Brain microvascular endothelial cell (primary cell): ENCODE measurements at regions not wholly inside any gene's neighbourhood (a gene's known extent, or its start where the extent isn't known, plus 50 kb on each side); places are given as distances from the start of the nearest gene placed in this dataset.

Experiments
- DNase-seq: peaks from one replicate; pipeline ENCODE4 v3.0.0-alpha.2; 2020
- H3K27ac ChIP-seq: fragments of 250-450 bp; sonication (Bioruptor Pico); 2 replicates; pipeline ENCODE4 v1.5.1; 2020; ENCODE audit warnings: mild to moderate bottlenecking, moderate library complexity
- H3K27me3 ChIP-seq: fragments of 250-450 bp; sonication (Bioruptor Pico); replicated peaks from 2 replicates; pipeline ENCODE4 v1.5.1; 2020; ENCODE audit warnings: mild to moderate bottlenecking
- H3K36me3 ChIP-seq: fragments of 250-450 bp; sonication (Bioruptor Pico); replicated peaks from 2 replicates; pipeline ENCODE4 v1.5.1; 2020; ENCODE audit warnings: mild to moderate bottlenecking
- H3K4me3 ChIP-seq: 2 replicates; pipeline ENCODE4 v1.5.1; 2011; ENCODE audit warnings: low read depth, mild to moderate bottlenecking, control low read depth, low read length, moderate library complexity
- CTCF ChIP-seq: IDR thresholded peaks from 2 replicates; pipeline ENCODE4 v1.5.1; 2011; ENCODE audit warnings: low read depth, mild to moderate bottlenecking, moderate library complexity, low read length, control low read depth, inconsistent platforms; ENCODE audit errors: missing control alignments
- in situ Hi-C: cut with HindIII; loops from 2 replicates; pipeline ENCODE4 v1.10.0; 2017; ENCODE audit warnings: low sequenced_read_pairs, low pct_ligation_motif_present

- Histone ChIP-seq H3K4me3 (no peak overlapping the region), H3K27ac (no peak overlapping the region), H3K36me3 (no peaks in the 10 kb centered on the region), H3K27me3 (no peaks in the 10 kb centered on the region)
- peak; percentile 17 for TF ChIP-seq CTCF
- no peak for DNase-seq
- in situ Hi-C loops, result no loop called here
Measured at GRCh38 chr15:95409211-95409610, 921.3 kb upstream of the NR2F2 start.

GRCh38 chr15:95409626-95410310 is 920.7 kb upstream of the NR2F2 start:
- Histone ChIP-seq H3K36me3 (no peaks in the 10 kb centered on the region), H3K27me3 (no peaks in the 10 kb centered on the region), H3K27ac (no peak overlapping the region), H3K4me3 (no peak overlapping the region)
- in situ Hi-C loops, result no loop called here
- no peak for TF ChIP-seq CTCF
- no peak for DNase-seq

DNA sequence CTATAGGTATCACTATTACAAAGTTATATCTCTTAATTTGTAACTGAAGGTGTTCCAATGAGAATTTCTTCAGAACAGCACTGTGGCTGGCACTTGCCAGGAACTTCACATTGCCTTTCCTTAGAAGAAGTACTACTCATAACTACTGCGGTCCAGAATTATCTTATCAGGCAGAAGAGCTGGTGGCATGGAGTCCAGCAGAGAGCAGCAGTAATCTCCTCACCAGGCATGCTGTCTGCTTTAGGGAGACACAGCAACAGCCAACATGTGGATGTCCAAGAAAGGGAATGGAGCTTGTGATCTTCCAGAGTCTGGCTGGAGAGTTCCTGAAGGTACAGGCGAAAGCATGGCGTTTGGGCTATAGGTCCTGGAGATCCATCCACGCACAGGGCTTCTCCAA is 919.7 kb upstream of the NR2F2 start:
- in situ Hi-C loops, result no loop called here
- no peak overlapping the region for H3K27ac ChIP-seq

DNA sequence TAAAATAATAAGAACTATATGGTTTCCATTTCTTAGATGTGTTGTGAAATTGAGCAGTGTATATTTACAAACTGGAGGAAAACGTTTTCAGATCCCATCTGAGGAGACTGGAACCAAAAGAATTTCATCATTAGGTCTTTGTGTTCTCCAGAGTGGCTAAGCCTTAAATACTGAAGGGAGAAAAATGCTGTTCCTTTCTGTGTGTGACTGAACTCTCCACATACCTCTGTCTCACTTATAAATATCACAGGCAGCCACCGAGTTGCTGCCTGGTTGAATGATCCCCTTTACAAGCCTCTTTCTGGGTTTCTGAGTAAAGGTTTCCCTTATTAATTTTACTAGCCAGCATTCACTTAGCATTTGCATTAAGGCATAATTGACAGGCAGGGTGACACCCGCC is 913.9 kb upstream of the NR2F2 start:
- in situ Hi-C loops, result no loop called here
- no peak for TF ChIP-seq CTCF
- Histone ChIP-seq H3K4me3 (no peak overlapping the region), H3K27me3 (no peaks in the 10 kb centered on the region), H3K36me3 (no peaks in the 10 kb centered on the region), H3K27ac (no peak overlapping the region)
- DNase-seq, result no peak

More for the DNA sequence above, 919.7 kb upstream of the NR2F2 start:
- no peak overlapping the region for H3K4me3 ChIP-seq
- DNase-seq, result no peak
- H3K27me3 ChIP-seq, result no peaks in the 10 kb centered on the region
- TF ChIP-seq CTCF, result peak; percentile 14
- H3K36me3 ChIP-seq, result no peaks in the 10 kb centered on the region

DNA sequence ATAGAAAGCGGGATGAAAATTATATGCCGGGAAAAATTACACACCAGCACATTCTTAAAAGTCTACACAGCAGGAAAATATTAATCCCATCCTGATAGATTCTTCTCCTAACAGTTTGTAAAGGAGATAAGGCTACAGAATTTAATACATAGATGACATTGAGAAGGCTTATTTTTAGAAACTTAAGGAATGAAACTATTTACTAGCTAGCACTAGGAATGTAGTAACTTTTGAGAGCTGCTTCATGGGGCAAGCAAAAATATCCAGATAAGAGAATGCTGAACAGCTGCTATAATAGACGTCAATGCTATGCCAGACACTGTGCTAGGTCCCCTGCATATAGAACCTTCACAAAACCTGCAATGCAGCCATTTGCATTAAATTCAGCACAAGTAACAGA is 912.7 kb upstream of the NR2F2 start:
- DNase-seq, result no peak
- H3K4me3 ChIP-seq, result no peak overlapping the region
- no peak for TF ChIP-seq CTCF
- H3K27me3 ChIP-seq, result no peaks in the 10 kb centered on the region
- no peak overlapping the region for H3K27ac ChIP-seq
- in situ Hi-C loops, result no loop called here
- no peaks in the 10 kb centered on the region for H3K36me3 ChIP-seq

DNA sequence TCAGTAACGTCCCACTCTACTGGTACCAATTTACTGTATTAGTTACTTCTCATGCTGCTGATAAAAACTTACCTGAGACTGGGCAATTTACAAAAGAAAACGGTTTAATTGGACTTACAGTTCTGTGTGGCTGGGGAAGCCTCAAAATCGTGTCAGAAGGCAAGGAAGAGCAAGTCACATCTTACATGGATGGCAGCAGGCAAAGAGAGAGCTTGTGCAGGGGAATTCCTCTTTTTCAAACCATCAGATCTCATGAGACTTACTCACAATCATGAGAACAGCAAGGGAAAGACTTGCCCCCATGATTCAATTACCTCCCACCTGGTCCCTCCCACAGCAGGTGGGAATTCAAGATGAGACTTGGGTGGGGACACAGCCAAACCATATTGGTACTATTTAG is 908.2 kb upstream of the NR2F2 start:
- in situ Hi-C loops, result no loop called here
- no peak for DNase-seq
- H3K36me3 ChIP-seq, result no peaks in the 10 kb centered on the region
- no peaks in the 10 kb centered on the region for H3K27me3 ChIP-seq
- TF ChIP-seq CTCF, result no peak
- H3K4me3 ChIP-seq, result no peak overlapping the region
- H3K27ac ChIP-seq, result no peak overlapping the region
